ENCODE measurements at regions not wholly inside any gene's neighbourhood (a gene's known extent, or its start where the extent isn't known, plus 50 kb on each side); places are given as distances from the start of the nearest gene placed in this dataset.
"Not testable (repeated sequence)": the region's sequence is repeated elsewhere in the genome, so short reads cannot be mapped to it uniquely, and the experiment has no call there.

DNA sequence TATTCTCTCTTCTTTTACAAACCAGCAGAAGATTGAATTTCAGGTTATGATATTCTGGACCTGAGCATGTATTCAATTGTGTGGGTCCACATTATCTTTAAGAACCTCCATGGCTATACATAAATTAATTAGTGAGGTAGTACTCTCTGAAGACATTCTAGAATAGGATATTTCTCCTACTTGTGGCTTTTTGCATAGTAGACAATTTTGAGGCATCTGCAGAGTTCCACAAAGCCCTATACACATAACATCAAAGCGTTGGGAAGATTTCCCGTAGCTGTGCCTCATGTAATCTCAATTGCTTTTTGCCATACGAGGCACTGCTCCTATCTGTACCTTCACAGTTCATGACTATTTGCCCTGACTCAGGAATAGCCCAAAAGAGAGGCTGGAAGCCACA lies 395.4 kb upstream of the RGS17 start:
- DNase-seq, result no peak

DNA sequence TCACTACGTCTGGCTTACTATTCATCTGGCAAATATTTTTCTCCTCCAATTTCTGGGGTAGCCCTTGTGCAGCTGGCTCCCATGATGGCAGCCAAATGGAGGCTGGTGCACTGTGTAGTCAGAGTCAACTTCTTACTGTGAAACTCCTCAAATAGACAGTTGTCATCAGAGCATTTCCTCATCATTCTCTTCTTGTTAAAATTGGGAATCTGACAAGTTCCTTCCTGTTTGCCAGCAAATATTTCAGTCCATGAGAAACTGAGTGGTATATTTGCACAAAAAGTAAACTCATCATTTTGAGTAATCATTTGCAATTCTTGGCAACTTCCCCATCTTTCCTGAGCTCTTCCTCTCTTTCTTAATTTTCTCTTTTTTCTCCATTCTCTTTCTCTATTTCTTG lies 394.9 kb upstream of the RGS17 start:
- no peak for DNase-seq

DNA sequence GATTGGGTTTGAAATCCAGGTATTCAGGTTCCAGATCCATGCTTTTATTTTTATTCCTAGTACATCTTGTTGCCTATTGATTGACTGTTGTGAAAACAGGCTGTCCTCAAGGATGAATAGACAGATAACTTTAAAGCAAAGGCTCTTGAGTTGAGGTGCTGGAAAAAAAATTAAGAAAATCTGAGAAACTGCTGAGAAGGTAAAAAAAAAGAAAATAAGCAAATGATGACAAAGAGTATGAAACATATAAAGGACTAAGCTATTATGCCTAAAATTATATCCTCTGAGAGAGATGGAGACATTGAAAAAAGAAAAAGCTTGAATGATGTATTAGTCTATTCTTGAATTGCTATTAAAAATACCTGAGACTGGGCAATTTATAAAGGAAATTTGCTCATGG lies 392.3 kb upstream of the RGS17 start:
- DNase-seq, result no peak

DNA sequence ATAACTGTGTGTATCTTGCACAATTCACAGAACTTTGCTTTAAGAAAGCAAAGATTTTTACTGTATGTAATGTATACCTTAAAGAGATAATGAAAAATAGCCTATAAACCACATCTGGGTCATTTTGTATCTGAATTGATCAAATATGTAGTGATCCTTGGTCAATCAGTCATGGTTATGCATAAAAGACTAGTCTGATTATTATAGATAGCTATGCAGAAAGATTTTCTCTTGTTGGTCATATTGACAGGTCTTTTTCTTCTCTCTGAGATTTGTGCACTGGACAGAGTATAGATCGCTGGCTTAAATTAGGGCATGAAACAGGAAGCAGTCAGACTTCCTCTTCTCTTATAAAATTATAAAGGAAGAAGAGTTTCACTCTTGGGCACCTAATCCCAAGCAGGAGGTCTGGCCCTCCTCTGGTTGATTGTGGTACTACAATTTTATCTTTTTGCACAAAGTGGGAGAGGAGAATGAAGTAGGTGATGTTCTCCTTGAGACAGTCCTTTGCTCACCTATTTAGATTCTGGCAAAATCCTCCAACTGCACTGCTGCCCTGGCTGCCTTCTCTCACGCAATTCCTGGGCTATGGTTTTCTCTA lies 380.9 kb upstream of the RGS17 start:
- no peak for DNase-seq

DNA sequence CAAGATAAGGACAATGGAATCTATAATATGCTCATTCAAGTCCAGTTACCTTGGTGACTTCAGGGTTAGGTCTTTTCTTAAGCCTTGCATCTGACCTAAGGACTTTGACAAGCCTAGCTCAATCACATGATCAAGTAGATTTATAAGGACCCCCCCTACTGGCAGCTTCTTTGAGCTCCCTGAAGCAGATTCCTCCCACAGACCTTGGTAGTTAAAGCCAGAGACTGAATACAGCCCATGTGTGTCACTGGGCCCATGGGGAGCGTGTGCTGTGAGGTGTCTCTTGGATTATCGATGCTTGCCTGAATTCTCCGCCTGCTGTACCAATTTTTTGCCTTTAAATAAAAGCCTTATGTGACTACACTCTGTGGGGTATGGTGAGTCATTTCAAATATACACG lies 372.7 kb upstream of the RGS17 start:
- no peak for DNase-seq

DNA sequence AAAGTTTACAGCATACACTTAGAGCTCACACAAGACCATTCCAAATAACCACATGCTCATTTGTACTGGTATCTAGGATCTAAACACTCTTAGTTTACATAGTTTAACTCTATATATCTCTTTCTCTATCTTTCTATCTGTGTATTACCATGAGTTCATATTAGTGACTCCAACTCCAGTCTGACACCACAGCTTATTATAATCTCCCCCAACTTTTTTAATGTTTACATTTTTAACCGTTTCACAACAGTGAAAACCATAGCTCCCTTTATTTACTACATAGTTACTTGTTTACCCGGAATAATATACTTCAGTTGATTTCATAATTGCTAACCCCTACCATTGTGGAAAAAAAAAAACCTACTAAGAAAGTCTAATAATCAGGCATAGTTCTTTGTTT lies 362.4 kb upstream of the RGS17 start:
- DNase-seq, result no peak

DNA sequence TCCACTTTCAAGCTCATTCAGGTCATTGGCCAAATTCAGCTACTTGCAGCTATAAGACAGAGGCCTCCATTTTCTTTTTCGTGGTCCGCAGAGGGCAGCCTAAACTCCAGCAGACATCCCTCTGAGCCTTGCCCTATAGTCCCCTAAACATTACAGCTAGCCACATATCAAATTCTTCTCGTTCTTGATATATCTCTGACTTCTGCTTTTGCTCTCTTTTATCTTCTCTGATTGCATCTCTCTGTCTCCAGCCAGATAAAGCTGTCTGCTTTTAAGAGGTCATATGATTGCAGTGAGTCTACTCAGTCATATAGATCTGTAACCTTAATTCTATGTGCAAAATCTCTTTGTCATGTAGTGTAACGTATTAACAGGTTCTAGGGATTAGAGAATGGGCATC lies 358.4 kb upstream of the RGS17 start:
- no peak for DNase-seq

DNA sequence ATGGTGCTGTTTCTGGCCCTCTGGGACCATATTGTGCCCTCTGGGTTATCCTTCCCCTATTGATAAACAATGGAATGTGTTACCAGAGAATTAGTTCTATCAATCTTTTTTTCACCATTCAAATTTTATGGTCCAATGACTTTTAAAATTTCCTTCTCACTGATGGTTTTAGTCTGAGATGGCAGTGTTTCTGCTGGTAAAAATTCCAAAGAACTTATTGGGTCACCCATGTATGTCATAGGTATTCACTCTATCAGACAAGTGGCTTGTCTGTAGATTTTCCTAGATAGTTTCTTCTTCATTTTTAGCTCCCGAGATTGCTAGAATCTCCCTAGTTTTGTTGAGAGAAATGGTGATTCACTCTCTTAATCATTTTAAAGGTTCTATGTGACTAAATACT lies 357.2 kb upstream of the RGS17 start:
- DNase-seq, result no peak

DNA sequence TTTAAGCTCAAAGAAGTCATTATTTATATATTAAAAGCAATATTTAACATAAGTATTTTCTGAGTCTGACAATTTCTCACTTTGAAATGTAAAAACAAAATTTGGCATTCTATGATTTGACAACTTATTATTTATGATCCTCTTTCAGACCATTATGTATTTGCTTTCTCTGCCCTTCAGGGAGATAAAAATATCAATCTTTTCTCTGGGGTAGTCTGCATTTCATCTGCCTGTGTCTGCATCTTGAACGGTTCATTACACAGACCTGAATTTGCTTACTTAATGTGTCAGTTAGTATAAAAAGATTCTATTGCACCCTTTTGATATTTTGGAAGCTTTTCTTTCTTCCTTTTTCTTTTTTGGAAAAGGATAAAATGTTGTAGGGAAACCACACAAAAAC lies 354.0 kb upstream of the RGS17 start:
- DNase-seq, result no peak

DNA sequence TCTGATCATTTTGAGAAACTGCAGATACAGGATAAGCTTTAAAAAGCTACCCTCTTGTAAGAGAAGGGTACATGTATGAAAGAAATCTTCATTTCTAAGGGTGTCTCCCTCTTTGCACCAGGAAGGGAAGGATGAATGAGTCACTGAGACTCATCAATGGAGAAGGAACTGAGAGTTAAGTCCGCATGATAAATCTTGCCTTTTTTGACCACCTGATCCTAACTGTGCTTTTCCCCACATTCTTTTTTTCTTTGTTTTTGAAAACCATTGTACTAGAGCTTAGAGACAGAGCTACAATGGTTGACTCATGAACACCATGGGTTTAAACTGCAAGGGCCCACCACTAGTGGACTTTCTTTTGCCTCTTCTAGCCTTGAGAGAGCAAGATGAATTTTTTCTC lies 353.0 kb upstream of the RGS17 start:
- DNase-seq, result no peak

DNA sequence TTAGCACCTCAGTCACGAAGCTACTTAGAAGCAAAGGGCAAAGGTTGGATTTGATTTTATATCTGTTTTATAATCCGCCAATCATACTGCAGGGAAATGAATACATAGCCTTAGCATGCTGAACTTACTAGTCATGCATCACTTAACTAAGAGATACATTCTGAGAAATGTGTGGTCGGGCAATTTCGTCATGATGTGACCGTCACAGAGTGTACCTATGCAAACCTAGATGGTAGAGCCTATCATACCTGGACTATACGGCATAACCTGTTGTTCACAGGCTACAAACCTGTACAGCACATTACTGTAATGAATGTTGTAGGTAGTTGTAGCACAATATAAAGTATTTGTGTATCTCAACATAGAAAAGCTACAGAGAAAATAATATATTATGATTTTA lies 345.2 kb upstream of the RGS17 start:
- DNase-seq, result no peak

DNA sequence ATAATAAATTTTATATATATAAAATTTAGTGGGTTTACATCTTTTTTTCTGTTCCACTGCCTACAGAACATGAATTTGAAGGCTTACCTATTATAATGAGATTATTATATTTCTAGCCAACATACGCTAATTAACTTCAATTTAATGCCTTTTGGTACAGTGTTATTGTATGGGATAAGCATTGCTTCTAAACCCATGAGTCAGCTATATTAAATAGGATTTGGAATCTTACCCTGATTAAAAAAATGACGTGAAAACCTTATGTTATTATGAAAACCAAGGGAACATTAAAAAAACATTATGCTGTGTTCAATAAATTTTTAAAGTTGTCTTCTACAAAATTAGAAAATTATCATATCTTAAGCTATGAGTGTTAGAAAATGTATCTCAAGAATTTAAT lies 334.0 kb upstream of the RGS17 start:
- no peak for DNase-seq

DNA sequence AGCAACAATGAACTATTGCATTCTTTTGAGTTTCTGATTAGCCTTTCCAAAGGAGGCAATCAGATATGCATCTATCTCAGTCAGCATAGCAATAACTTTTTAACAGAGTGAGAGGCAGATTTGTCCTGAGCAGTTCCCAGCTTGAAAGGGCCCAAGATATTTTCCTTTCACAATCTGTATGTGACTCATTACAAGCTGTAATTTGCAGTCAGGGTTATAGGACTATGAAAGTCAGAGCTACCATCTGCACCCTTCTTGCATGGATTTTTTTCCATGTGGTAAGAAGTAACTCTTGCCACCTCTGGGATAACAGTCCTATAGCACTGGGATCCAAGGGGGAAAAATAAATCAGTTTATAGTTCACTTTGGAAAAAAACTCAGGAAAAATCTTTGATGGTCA lies 318.2 kb upstream of the RGS17 start:
- no peak for DNase-seq

DNA sequence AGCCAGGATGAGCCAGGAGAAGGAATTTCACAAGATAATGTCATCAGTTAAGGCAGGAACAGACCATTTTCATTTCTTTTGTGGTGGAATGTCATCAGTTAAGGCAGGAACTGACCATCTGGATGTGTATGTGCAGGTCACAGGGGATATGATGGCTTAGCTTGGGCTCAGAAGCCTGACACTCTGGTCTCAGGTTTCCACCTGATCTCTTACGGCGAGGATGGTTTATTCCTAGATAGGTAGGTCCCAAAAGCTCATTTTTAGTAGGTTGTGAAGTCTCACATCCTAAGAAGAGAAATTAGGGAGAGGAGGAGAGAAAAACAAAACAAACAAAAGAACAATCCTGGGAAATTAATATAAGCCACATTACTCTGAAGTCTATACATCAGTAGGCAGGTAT lies 311.7 kb upstream of the RGS17 start:
- DNase-seq, result not testable (repeated sequence)

DNA sequence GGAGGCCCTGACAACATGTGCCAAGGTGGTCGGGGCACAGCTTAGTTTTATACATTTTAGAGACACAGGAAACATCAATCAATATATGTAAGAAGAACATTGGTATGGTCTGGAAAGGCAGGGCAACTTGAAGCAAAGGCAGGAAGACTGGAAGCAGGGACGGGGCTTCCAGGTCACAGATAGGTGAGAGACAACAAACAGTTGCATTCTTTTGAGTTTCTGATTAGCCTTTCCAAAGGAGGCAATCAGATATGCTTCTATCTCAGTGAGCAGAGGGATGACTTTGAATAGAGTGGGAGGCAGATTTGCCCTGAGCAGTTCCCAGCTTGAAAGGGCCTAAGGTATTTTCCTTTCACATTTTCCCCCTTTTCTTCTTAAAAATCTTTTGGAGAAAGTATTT lies 311.0 kb upstream of the RGS17 start:
- no peak for DNase-seq

DNA sequence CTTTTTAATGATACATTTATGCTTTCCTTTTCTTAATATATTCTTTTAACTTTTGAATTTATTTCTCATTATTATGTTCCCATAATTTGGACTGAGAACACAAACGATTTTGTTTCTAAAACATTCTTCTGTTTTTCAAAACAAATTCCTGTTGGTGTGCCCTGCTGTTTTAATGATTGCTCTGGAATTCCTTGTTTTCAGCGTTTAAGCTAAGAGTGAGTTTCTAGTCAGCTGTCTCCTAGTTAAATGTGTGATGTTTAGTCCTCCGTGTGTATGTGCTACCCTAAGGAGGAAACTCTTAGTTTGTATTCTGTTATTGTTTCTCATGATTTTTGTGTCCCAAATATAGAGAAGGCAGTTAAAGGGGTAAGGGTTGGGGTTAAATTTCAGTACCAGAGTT lies 306.1 kb upstream of the RGS17 start:
- DNase-seq, result no peak

DNA sequence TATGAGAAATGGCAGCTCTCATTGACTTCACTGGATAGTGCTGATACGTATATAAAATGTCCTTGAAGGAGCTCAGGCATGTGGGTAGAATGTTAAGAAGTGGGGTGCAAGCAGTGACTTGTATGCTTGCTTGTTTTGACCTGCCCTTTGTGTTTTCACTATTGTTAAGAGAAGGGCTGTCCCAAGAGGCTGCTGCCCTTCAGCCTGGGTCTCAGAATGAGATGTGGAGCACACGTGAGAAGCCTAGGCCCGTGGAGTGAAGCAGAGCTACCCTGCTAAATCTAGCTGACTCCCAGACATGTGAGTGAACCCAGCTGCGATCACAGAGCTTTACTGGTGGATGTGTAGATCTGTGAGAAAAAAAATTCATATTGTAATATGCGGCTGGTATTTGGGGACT lies 305.3 kb upstream of the RGS17 start:
- no peak for DNase-seq

DNA sequence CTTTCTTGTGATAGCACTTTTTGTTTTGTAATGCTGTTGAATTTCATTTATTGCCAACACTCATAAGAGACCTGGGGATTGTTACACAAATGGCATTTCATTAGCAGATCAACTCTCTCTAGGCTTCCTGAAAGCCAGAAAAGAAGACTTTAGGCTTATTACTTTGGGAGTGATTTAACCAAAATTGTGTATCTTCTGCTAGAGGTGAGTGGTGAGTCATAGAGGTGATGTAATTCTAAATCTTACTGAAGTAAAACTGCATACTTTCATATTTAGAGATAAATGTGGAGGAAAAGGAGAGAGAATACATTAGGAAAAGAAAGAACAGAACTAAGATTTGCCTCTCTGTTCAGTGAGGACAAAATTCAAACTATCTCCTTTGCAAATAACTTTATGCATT lies 304.7 kb upstream of the RGS17 start:
- no peak for DNase-seq

DNA sequence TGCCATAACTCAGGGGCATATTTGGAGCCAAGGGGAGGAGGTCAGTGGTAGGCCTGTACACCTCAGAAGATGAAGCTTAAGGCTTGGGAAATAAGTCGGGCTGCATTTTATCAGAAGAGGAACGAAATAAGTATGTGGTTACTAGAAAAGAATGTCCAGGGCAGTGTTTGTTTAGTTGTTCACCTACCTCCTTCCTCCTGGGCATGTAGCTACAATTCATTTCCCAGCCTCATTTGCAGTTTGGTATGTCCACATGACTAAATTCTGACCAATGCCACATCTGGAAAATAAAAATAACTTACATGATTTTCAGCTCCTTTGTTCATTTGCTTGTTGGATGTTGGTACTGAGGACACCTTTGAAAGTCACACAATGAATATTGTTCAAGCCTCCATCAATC lies 294.5 kb upstream of the RGS17 start:
- no peak for DNase-seq

DNA sequence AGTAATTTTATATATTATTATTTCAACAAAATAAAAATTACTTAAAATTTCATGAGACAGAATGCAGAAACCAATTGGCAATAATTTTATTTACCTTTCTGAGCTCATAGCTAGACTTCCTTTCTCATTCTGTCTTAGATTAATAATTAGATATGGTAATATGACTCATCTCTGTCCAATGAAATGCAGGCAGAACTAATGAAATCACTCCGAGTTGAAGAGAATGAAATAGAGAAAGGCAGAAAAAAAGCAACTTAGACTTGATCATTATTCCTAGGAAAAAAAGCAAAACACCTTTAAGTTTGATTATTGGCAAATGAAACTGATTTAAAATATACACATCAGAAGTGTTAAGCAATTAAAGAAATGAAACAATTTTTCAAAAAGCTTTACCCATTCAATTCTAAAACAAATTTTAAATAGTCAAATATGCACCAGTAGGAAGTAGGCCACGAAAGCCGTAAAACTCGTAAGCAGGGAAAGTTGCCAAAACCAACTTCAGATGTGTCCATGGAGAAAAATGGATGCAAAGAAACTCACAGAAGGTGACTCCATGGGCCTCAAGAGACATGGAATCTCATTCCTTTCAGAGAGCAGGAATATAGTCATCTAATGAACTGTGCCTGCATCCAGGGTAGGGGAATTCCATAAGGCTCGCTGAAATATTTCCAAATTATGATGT lies 293.8 kb upstream of the RGS17 start:
- DNase-seq, result no peak

DNA sequence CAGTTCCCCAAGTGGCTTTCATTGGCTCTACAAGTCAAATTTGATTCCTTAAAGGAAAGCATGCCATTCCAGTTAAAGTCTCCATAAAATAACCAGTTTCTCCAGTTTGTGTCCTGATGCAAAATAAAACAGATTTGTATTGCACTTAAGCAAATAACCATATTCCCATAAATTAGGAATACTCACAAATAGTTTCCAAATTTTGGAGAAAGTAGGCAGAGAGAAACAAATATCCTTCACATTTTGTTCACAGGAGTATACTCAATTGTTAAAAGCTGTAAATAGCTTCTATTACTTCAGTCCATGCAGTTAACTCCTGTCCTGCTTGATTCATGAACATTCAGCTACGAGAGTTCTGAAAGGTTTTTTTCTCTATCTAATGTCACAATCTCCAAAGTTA lies 281.4 kb upstream of the RGS17 start:
- no peak for DNase-seq

DNA sequence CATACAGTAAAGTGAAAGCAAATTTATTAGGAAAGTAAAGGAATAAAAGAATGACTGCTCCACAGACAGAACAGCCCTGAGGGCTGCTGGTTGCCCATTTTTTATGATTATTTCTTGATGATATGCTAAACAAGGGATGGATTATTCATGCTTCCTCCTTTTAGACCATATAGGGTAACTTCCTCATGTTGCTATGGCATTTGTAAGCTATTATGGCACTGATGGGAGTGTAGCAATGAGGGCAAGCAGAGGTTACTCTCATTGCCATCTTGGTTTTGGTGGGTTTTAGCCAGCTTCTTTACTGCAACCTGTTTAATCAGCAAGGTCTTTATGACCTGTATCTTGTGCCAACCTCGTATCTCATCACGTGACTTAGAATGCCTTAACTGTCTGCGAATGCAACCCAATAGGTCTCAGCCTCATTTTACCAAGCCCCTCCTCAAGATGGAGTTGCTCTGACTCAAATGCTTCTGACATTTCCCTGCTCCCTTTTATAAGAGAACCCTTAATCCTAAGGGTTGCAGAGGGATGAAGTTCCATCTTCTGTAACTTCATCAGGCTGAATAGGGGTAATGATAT lies 280.1 kb upstream of the RGS17 start:
- DNase-seq, result no peak

DNA sequence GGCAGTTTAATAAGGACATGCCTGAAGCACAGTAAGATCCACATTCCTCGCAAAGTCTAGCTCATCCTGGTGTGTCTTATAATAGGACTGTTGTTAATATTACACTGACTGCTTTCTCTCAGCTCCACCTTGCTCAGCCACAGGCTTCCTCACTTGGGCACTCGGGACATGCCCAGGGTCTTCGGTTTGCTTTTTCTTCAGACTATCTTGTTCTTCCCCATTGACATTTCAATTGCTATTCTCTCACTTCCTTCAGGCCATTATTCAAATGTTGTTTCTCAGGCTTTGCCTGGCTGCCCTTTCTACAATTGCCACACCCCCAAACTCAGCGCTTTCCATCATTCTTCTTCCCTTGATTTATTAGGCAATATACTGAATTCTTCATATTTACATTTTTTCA lies 274.8 kb upstream of the RGS17 start:
- no peak for DNase-seq

DNA sequence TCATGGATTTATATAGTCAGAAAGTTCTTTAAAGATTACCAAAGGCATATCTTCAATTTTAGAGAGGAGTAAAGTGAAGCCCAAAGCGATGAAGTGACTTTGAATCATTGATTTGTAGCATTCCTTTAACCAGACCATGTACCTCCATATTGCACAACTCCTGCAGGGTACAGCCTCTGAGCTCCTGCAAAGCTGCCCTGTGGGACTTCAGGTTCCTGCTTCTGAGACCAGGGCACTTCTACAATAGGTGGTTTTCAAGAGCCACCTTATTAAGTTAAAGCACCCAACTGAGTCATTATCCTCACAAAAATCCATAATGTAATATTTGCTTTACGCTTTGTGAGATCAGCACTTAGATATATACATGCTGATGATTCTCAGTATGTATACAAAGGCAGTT lies 270.7 kb upstream of the RGS17 start:
- no peak for DNase-seq

DNA sequence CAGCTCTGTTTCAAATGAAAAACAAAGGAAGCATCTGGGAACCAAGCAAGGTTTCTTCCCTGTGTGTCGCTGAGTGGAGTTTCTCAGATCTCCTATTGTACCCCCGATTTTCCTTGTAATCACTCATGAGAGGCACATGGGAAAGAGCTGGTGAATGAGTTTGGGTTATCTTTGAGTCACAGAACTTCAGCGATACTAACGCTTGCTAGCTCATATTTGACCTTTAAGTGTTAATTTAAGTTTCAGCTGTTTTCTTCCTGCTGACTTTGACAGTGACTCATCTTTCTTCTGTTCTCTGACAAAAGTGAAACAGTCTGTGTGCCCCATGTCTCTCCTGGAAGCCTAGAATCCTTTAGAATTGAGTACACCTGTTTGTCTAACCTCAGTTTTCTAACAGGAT lies 261.1 kb upstream of the RGS17 start:
- DNase-seq, result no peak
